Gastroesophageal sphincter (tissue), 4 donors: ENCODE measurements at regions not wholly inside any gene's neighbourhood (a gene's known extent, or its start where the extent isn't known, plus 50 kb on each side); places are given as distances from the start of the nearest gene placed in this dataset.

Source experiments
- ATAC-seq: fragments of 150-250 bp; one replicate; pipeline ENCODE4 v1.9.1; 2016; ENCODE audit warnings: mild to moderate bottlenecking, moderate library complexity
- H3K27ac ChIP-seq, 4 donors: fragments of 200-600 bp; sonication (generic) in 3 of 4; 1 replicate in 3 of 4; 2 replicates in 1 of 4; pipeline ENCODE4 v1.5.1; 2016 to 2019
- H3K27me3 ChIP-seq: fragments of 200-600 bp; sonication (generic); one replicate; pipeline ENCODE4 v1.5.1; 2019
- H3K36me3 ChIP-seq, 2 donors: fragments of 200-600 bp; sonication (generic); one replicate each; pipeline ENCODE4 v1.5.1; 2019; ENCODE audit warnings: control low read depth in 1 of 2
- H3K4me1 ChIP-seq, 3 donors: fragments of 200-600 bp; sonication (generic); 1 replicate in 2 of 3; 2 replicates in 1 of 3; pipeline ENCODE4 v1.5.1; 2016 to 2019; ENCODE audit warnings: control low read depth in 2 of 3
- H3K4me3 ChIP-seq, 2 donors: fragments of 200-600 bp; sonication (generic); one replicate each; pipeline ENCODE4 v1.5.1; 2019; ENCODE audit warnings: mild to moderate bottlenecking in 1 of 2, moderate library complexity in 1 of 2
- H3K9me3 ChIP-seq, 3 donors: fragments of 200-600 bp; sonication (generic); one replicate each; pipeline ENCODE4 v1.5.1; 2017 to 2019; ENCODE audit warnings: control low read depth in 2 of 3
- EP300 ChIP-seq: sonication (generic); formaldehyde crosslinking; IDR thresholded peaks from one replicate; pipeline ENCODE4 v1.6.1; 2017; ENCODE audit warnings: antibody characterized with exemption, mild to moderate bottlenecking
- POLR2A ChIP-seq, 2 donors: fragments of 450-650 bp; IDR thresholded peaks; one replicate each; pipeline ENCODE4 v1.6.1; 2017; ENCODE audit warnings: antibody characterized with exemption in 2 of 2, mild to moderate bottlenecking in 2 of 2, moderate library complexity in 1 of 2
- POLR2AphosphoS5 ChIP-seq: sonication (generic); formaldehyde crosslinking; IDR thresholded peaks from one replicate; pipeline ENCODE4 v1.6.1; 2017; ENCODE audit warnings: antibody characterized with exemption
- WGBS, 2 donors: methylation state at CpG; one replicate each; pipeline ENCODE4 v1.1.5; 2018; ENCODE audit warnings: low coverage in 1 of 2; 5-methylcytosine and 5-hydroxymethylcytosine counted together
- TF ChIP-seq, protein P1 (sequence below), 4 experiments: fragments of 200-600 bp in 2 of 4; fragments of 450-650 bp in 2 of 4; sonication (generic) in 1 of 4; IDR thresholded peaks; one replicate each; pipeline ENCODE4 v1.5.1; 2017 to 2019; ENCODE audit warnings: antibody characterized with exemption in 4 of 4, mild to moderate bottlenecking in 2 of 4, moderate library complexity in 2 of 4

DNA sequence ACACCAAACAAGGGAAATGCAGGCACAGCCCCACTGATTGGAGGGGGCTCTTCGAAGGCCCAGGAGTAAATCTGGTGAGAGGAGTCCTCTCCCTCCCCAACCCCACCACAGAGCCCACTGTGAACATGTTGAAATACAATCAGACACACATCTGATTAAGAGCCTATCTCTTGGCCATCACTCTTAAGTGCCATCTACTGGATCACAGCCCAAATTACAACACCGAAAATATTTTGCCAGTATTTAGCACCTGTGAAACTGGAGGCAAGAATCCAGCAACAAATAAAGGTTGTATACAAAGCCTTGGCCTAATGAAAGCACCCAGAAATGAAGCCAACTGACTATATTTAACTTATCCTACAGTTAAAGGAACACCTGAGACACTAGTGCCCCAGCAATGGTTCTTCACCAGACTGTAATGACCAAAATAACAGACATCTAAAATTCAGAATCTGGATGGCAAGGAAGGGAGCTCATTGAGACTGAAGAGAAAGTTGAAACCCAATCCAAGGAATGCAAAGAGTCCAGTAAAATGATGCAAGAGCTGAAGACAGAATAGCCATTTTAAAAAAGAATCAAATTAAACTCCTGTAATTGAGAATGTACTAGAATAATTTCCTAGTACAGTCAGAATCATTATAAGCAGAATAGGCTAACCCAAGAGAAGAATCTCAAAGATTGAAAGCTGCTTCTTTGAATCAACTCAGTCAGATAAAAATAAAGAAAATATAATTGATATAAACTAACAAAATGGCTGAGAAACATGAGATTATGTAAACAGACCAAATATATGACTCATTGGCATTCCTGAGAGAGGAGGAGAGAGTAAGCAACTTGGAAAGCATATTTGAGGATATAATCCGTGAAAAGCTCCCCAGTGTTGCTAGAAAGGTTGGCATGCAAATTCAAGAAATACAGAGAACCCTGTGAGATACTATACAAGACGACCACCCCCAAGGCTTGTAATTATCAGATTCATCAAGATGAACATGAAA is 1117.0 kb downstream of the FLRT2 start:
- TF ChIP-seq, protein P1, sequence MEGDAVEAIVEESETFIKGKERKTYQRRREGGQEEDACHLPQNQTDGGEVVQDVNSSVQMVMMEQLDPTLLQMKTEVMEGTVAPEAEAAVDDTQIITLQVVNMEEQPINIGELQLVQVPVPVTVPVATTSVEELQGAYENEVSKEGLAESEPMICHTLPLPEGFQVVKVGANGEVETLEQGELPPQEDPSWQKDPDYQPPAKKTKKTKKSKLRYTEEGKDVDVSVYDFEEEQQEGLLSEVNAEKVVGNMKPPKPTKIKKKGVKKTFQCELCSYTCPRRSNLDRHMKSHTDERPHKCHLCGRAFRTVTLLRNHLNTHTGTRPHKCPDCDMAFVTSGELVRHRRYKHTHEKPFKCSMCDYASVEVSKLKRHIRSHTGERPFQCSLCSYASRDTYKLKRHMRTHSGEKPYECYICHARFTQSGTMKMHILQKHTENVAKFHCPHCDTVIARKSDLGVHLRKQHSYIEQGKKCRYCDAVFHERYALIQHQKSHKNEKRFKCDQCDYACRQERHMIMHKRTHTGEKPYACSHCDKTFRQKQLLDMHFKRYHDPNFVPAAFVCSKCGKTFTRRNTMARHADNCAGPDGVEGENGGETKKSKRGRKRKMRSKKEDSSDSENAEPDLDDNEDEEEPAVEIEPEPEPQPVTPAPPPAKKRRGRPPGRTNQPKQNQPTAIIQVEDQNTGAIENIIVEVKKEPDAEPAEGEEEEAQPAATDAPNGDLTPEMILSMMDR (IDR thresholded peaks at IDR 0.05): no peak
- TF ChIP-seq POLR2AphosphoS5 (no peak), POLR2A (IDR thresholded peaks at IDR 0.05) (no peak), EP300 (no peak)

DNA sequence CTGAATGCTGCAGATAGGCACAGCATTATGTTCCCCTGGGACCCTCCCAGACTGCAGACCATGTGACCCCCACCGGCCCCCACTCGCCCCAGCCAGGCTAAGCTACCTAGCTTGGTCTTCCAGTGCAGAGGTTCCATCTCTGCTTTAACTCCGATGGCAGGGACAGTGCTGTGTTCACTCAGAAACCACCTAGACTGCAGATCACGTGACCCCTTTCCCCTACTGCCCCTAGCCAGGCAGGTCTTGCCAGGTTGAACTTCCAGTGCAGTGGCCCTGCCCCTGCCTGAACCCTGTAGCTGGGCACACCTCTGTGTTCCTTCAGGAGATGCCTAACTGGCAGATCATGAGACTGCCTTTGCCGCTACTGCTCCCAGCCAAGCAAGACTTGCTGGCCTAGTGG is 1116.2 kb downstream of the FLRT2 start:
- 100% methylated on average over 1 of the region's 5 CpGs; no CpG with 5 or more reads in 1 of the 2 donors for WGBS, 2 donors
- H3K27ac ChIP-seq: no peak overlapping the region
- no peak for ATAC-seq
- H3K4me3 ChIP-seq: no peak overlapping the region
- no peak for TF ChIP-seq EP300
- TF ChIP-seq POLR2AphosphoS5: no peak
- TF ChIP-seq, protein P1 (IDR thresholded peaks at IDR 0.05): no peak
- no peak for TF ChIP-seq POLR2A (IDR thresholded peaks at IDR 0.05)
- peaks cover 0 to 6% (median 0%) of the 10 kb centered on the region in 3 donors for H3K9me3 ChIP-seq
- no peaks in the 10 kb centered on the region for H3K4me1 ChIP-seq
- H3K36me3 ChIP-seq: no peaks in the 10 kb centered on the region
- no peaks in the 10 kb centered on the region for H3K27me3 ChIP-seq

More for the DNA sequence above, 1117.0 kb downstream of the FLRT2 start:
- H3K4me1 ChIP-seq: no peaks in the 10 kb centered on the region
- H3K36me3 ChIP-seq: no peaks in the 10 kb centered on the region
- no peak overlapping the region for H3K4me3 ChIP-seq
- no peak overlapping the region for H3K27ac ChIP-seq
- H3K9me3 ChIP-seq: peaks cover 0 to 6% (median 0%) of the 10 kb centered on the region in 3 donors
- no peak for ATAC-seq
- WGBS, 2 donors: 63 to 67% methylated on average over 1 to 4 of the region's 4 CpGs
- H3K27me3 ChIP-seq: no peaks in the 10 kb centered on the region

DNA sequence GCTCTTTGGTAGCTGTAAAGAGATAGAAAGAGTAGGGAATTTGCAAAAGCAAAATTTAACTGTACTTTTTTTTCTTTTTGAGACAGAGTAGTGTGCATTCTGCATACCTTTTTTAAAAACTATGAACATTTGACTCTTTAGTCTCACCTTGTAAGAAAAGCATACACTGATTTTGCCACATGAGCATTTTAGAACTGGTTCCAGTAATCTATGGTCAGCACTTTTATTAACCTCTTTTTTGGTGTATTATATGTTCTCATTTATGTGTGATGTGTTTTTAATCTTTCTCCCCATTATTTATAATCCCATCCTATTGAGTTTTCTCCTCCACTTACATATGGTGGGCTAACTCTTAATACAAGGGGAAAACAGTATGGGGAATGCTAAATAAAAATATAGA is 1111.4 kb downstream of the FLRT2 start:
- Histone ChIP-seq H3K4me3 (no peak overlapping the region), H3K27me3 (no peaks in the 10 kb centered on the region), H3K36me3 (no peaks in the 10 kb centered on the region), H3K27ac (no peak overlapping the region), H3K4me1 (no peaks in the 10 kb centered on the region), H3K9me3 (no peaks in the 10 kb centered on the region)
- ATAC-seq: no peak
- TF ChIP-seq EP300 (no peak), POLR2A (IDR thresholded peaks at IDR 0.05) (no peak), POLR2AphosphoS5 (no peak)
- TF ChIP-seq, protein P1 (IDR thresholded peaks at IDR 0.05): no peak

DNA sequence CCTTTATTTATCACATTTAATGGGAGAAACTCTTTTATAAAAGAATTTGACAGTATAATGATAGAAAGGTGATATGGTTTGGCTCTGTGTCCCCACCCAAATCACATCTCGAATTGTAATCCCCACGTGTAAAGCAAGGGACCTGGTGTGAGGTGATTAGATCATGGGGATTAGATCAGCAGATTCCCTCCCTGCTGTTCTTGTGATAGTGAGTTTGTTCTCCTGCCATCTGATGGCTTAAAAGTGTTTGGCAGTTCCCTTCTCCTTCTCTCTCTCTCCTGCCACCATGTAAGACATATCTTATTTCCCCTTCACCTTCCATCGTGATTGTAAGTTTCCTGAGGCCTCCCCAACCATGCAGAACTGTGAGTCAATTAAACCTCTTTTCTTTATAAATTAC is 1110.3 kb downstream of the FLRT2 start:
- no peak overlapping the region for H3K27ac ChIP-seq
- TF ChIP-seq, protein P1 (IDR thresholded peaks at IDR 0.05): no peak
- TF ChIP-seq EP300: no peak
- TF ChIP-seq POLR2A (IDR thresholded peaks at IDR 0.05): no peak
- no peak for TF ChIP-seq POLR2AphosphoS5
- no peaks in the 10 kb centered on the region for H3K4me1 ChIP-seq
- no peaks in the 10 kb centered on the region for H3K27me3 ChIP-seq
- no peaks in the 10 kb centered on the region for H3K36me3 ChIP-seq
- no peaks in the 10 kb centered on the region for H3K9me3 ChIP-seq
- H3K4me3 ChIP-seq: no peak overlapping the region
- no peak for ATAC-seq
- 39 to 68% methylated on average over 3 of the region's 3 CpGs for WGBS, 2 donors

DNA sequence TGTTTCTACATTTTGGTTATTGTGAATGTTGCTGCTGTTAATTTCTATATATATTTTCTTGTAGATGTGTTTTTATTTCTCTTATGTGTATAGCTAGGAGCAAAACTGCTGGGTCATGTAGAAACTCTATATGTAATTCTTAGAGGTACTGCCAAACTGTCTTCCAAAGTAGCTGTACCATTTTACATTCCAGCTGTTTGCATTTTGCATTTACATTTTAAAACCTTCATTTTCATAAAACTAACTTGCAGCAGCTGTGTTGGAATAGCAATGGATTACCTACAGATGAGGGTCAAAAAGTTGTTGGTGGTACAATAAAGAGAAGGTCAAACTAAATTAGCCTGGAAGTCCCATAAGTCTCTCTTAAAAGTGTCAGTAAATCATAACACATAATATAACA is 1109.7 kb downstream of the FLRT2 start:
- Histone ChIP-seq H3K27ac (no peak overlapping the region), H3K27me3 (no peaks in the 10 kb centered on the region), H3K9me3 (no peaks in the 10 kb centered on the region), H3K4me1 (no peaks in the 10 kb centered on the region), H3K36me3 (no peaks in the 10 kb centered on the region), H3K4me3 (no peak overlapping the region)
- no peak for ATAC-seq
- TF ChIP-seq POLR2AphosphoS5 (no peak), EP300 (no peak), POLR2A (IDR thresholded peaks at IDR 0.05) (no peak)
- TF ChIP-seq, protein P1 (IDR thresholded peaks at IDR 0.05): no peak
